ENCODE measurements at regions not wholly inside any gene's neighbourhood (a gene's known extent, or its start where the extent isn't known, plus 50 kb on each side); places are given as distances from the start of the nearest gene placed in this dataset.

DNA sequence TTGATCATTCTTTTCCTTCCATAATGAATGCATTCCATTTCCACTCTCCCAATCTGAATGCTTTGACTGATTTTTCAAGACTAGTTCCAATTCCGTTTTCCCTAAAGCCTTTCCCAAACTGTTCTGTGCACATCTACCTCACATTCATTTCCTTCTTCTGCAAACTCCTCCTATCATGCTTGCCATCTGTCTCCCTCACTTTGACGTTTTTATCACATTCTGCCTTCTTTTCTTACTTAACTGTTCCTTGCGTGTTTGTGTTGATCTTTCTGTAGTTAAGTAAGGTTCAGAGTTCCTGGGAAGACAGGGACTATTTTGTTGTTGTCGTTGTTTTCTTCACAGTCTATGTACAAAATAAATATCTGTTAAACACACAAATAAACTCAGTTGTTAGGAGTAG, 179.0 kb downstream of the NXPE2 start:
- no peak overlapping the region for H3K9ac ChIP-seq
- no peaks in the 10 kb centered on the region for H3K27me3 ChIP-seq (ENCODE audit: insufficient read depth)
- no peak for DNase-seq
- H3K9me2 ChIP-seq = no peaks in the 10 kb centered on the region
- no peaks in the 10 kb centered on the region for H3K4me1 ChIP-seq (ENCODE audit: control insufficient read depth in 1 of 2, insufficient read depth in 2 of 2, low read depth in 1 of 2, low read length in 1 of 2)
- no peaks in the 10 kb centered on the region for H3K36me3 ChIP-seq (replicated peaks in 1 of 2; ENCODE audit: control insufficient read depth in 1 of 2, insufficient read depth in 2 of 2, low read length in 1 of 2)
- H3K4me3 ChIP-seq (ENCODE audit: low read depth in 2 of 2, low read length in 1 of 2) = no peak overlapping the region
- ChIA-PET POLR2A (no interaction called here), CTCF (no interaction called here)
- no peak overlapping the region for H3K27ac ChIP-seq (ENCODE audit: low read depth in 2 of 2, low read length in 1 of 2)
- no peaks in the 10 kb centered on the region for H3K79me2 ChIP-seq (ENCODE audit: insufficient read depth)
- TF ChIP-seq, protein P1, sequence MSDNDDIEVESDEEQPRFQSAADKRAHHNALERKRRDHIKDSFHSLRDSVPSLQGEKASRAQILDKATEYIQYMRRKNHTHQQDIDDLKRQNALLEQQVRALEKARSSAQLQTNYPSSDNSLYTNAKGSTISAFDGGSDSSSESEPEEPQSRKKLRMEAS (IDR thresholded peaks at IDR 0.05; ENCODE audit: low read depth) = no peak
- TF ChIP-seq, protein P2, sequence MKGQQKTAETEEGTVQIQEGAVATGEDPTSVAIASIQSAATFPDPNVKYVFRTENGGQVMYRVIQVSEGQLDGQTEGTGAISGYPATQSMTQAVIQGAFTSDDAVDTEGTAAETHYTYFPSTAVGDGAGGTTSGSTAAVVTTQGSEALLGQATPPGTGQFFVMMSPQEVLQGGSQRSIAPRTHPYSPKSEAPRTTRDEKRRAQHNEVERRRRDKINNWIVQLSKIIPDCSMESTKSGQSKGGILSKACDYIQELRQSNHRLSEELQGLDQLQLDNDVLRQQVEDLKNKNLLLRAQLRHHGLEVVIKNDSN (IDR thresholded peaks at IDR 0.05; ENCODE audit: borderline replicate concordance, low read depth) = no peak
- TF ChIP-seq GABPA (IDR thresholded peaks at IDR 0.05; ENCODE audit: low read depth) (no peak), YY1 (IDR thresholded peaks at IDR 0.05; ENCODE audit: low read depth) (no peak), RXRA (IDR thresholded peaks at IDR 0.05; ENCODE audit: borderline replicate concordance, low read depth) (no peak), GATA2 (CRISPR knock-in tag; IDR thresholded peaks at IDR 0.05) (no peak), TEAD4 (IDR thresholded peaks at IDR 0.05; ENCODE audit: borderline replicate concordance, insufficient read depth) (no peak), RCOR1 (IDR thresholded peaks at IDR 0.05; ENCODE audit: low read length) (no peak), TCF12 (IDR thresholded peaks at IDR 0.05) (no peak), FOXM1 (IDR thresholded peaks at IDR 0.05; ENCODE audit: low read depth) (no peak), SMC3 (IDR thresholded peaks at IDR 0.05; ENCODE audit: low read depth, low read length) (no peak), RAD21 (IDR thresholded peaks at IDR 0.05; ENCODE audit: low read length) (no peak)
- TF ChIP-seq, protein P3, sequence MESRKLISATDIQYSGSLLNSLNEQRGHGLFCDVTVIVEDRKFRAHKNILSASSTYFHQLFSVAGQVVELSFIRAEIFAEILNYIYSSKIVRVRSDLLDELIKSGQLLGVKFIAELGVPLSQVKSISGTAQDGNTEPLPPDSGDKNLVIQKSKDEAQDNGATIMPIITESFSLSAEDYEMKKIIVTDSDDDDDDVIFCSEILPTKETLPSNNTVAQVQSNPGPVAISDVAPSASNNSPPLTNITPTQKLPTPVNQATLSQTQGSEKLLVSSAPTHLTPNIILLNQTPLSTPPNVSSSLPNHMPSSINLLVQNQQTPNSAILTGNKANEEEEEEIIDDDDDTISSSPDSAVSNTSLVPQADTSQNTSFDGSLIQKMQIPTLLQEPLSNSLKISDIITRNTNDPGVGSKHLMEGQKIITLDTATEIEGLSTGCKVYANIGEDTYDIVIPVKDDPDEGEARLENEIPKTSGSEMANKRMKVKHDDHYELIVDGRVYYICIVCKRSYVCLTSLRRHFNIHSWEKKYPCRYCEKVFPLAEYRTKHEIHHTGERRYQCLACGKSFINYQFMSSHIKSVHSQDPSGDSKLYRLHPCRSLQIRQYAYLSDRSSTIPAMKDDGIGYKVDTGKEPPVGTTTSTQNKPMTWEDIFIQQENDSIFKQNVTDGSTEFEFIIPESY (IDR thresholded peaks at IDR 0.05; ENCODE audit: borderline replicate concordance, low read depth) = no peak
- TF ChIP-seq, protein P4, sequence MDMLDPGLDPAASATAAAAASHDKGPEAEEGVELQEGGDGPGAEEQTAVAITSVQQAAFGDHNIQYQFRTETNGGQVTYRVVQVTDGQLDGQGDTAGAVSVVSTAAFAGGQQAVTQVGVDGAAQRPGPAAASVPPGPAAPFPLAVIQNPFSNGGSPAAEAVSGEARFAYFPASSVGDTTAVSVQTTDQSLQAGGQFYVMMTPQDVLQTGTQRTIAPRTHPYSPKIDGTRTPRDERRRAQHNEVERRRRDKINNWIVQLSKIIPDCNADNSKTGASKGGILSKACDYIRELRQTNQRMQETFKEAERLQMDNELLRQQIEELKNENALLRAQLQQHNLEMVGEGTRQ (IDR thresholded peaks at IDR 0.05; ENCODE audit: borderline replicate concordance, low read depth, low read length) = no peak
- 17% methylated on average over 4 of the region's 4 CpGs for WGBS (ENCODE audit: low lambda C conversion rate)
- H2AFZ ChIP-seq (ENCODE audit: low read depth) = no peak overlapping the region
- H3K9me3 ChIP-seq = no peaks in the 10 kb centered on the region
- no peak overlapping the region for H3K4me2 ChIP-seq
- no peaks in the 10 kb centered on the region for H3F3A ChIP-seq (replicated peaks; ENCODE audit: insufficient read depth)
- no peaks in the 10 kb centered on the region for H4K20me1 ChIP-seq (ENCODE audit: insufficient read depth)

DNA sequence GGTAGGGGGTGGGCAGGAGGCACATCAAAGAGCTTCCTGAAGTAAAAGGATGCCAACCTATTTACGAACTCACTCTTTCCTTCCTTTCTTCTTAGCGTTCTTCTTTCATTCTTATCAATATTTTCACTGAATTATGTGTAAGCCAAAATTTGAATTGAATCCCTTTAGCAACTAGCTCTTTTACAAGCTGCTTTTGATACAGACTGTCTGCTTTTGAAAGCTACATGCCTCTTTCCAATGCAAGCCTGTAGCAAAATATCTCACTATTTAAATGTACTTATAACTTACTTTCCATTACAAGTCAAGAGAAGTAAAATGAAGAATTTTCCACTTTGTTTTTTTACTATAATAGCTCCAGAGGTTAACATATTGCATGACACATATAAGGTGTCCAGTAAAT, 186.6 kb downstream of the NXPE2 start:
- TF ChIP-seq, protein P5, sequence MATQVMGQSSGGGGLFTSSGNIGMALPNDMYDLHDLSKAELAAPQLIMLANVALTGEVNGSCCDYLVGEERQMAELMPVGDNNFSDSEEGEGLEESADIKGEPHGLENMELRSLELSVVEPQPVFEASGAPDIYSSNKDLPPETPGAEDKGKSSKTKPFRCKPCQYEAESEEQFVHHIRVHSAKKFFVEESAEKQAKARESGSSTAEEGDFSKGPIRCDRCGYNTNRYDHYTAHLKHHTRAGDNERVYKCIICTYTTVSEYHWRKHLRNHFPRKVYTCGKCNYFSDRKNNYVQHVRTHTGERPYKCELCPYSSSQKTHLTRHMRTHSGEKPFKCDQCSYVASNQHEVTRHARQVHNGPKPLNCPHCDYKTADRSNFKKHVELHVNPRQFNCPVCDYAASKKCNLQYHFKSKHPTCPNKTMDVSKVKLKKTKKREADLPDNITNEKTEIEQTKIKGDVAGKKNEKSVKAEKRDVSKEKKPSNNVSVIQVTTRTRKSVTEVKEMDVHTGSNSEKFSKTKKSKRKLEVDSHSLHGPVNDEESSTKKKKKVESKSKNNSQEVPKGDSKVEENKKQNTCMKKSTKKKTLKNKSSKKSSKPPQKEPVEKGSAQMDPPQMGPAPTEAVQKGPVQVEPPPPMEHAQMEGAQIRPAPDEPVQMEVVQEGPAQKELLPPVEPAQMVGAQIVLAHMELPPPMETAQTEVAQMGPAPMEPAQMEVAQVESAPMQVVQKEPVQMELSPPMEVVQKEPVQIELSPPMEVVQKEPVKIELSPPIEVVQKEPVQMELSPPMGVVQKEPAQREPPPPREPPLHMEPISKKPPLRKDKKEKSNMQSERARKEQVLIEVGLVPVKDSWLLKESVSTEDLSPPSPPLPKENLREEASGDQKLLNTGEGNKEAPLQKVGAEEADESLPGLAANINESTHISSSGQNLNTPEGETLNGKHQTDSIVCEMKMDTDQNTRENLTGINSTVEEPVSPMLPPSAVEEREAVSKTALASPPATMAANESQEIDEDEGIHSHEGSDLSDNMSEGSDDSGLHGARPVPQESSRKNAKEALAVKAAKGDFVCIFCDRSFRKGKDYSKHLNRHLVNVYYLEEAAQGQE (IDR thresholded peaks at IDR 0.05; ENCODE audit: low read depth, low read length) = no peak
- TF ChIP-seq, protein P2 (IDR thresholded peaks at IDR 0.05; ENCODE audit: borderline replicate concordance, low read depth) = no peak
- TF ChIP-seq RXRA (IDR thresholded peaks at IDR 0.05; ENCODE audit: borderline replicate concordance, low read depth) (no peak), TCF12 (IDR thresholded peaks at IDR 0.05) (no peak), EP300 (IDR thresholded peaks at IDR 0.05; ENCODE audit: borderline replicate concordance in 1 of 2, low read depth in 1 of 2, low read length in 1 of 2) (no peak)
- no peak overlapping the region for H3K27ac ChIP-seq (ENCODE audit: low read depth in 2 of 2, low read length in 1 of 2)
- 54% methylated on average over 2 of the region's 2 CpGs for WGBS (ENCODE audit: low lambda C conversion rate)
- ChIA-PET POLR2A (no interaction called here), CTCF (interaction anchor here (0.6 to 2.0 kb wide), 3 partner anchors 9 to 320 kb away, joined by 3 to 4 read pairs (median 3); no protein-coding TSS in a partner anchor)
- no peak for DNase-seq
- H3K4me3 ChIP-seq (ENCODE audit: low read depth in 2 of 2, low read length in 1 of 2) = no peak overlapping the region
- no peaks in the 10 kb centered on the region for H4K20me1 ChIP-seq (ENCODE audit: insufficient read depth)
- H3F3A ChIP-seq (replicated peaks; ENCODE audit: insufficient read depth) = no peaks in the 10 kb centered on the region
- no peaks in the 10 kb centered on the region for H3K4me1 ChIP-seq (ENCODE audit: control insufficient read depth in 1 of 2, insufficient read depth in 2 of 2, low read depth in 1 of 2, low read length in 1 of 2)
- no peak overlapping the region for H3K4me2 ChIP-seq
- no peak overlapping the region for H2AFZ ChIP-seq (ENCODE audit: low read depth)
- no peaks in the 10 kb centered on the region for H3K27me3 ChIP-seq (ENCODE audit: insufficient read depth)
- H3K36me3 ChIP-seq (replicated peaks in 1 of 2; ENCODE audit: control insufficient read depth in 1 of 2, insufficient read depth in 2 of 2, low read length in 1 of 2) = no peaks in the 10 kb centered on the region
- no peak overlapping the region for H3K9ac ChIP-seq
- no peaks in the 10 kb centered on the region for H3K79me2 ChIP-seq (ENCODE audit: insufficient read depth)
- no peaks in the 10 kb centered on the region for H3K9me2 ChIP-seq
- no peaks in the 10 kb centered on the region for H3K9me3 ChIP-seq
